GM12878 (cell line): ENCODE measurements at regions not wholly inside any gene's neighbourhood (a gene's known extent, or its start where the extent isn't known, plus 50 kb on each side); places are given as distances from the start of the nearest gene placed in this dataset.

ENCODE experiments used
- ATAC-seq: fragments of 200-7000 bp; cut with Tn5 transposase; 3 replicates; pipeline ENCODE4 v1.9.1; 2020; ENCODE audit warnings: mild to moderate bottlenecking, moderate library complexity
- BruUV-seq: library from RNA; stranded (reverse); fragments of 400-500 nt; replicated peaks from 2 replicates; lab custom pipeline; 2021; lab: Mats Ljungman, UMichigan
- CTCF ChIA-PET: fragments of 300-600 bp; sonication (Branson Sonifier 250); formaldehyde crosslinking; extraction: SDS; loops from one replicate; lab custom pipeline; 2021; ENCODE audit warnings: inconsistent platforms; lab: Yijun Ruan, JAX
- POLR2A ChIA-PET: fragments of 350-600 bp; formaldehyde crosslinking; extraction: SDS; loops from one replicate; lab custom pipeline; 2021; ENCODE audit warnings: inconsistent platforms; lab: Charles Lee
- RAD21 ChIA-PET: fragments of 300-600 bp; sonication (Branson Sonifier 250); formaldehyde crosslinking; loops from one replicate; lab custom pipeline; 2023; ENCODE audit warnings: antibody characterized with exemption; ENCODE audit not compliant: unreplicated experiment; lab: Charles Lee
- SMC1A ChIA-PET: fragments of 300-600 bp; sonication (Branson Sonifier 250); formaldehyde crosslinking; loops from one replicate; lab custom pipeline; 2023; ENCODE audit not compliant: unreplicated experiment, uncharacterized antibody; lab: Charles Lee
- DNase-seq: peaks from one replicate; pipeline ENCODE4 v3.0.0-alpha.2; 2011; ENCODE audit warnings: low read depth, low spot score
- FAIRE-seq: peaks from 3 replicates; lab custom pipeline; 2011; peaks lifted over from hg19 to GRCh38; lab: Jason Lieb, UNC
- H2AFZ ChIP-seq: 2 replicates; pipeline ENCODE4 v1.6.0; 2011; ENCODE audit warnings: low read depth, low read length, control low read depth; ENCODE audit not compliant: control insufficient read depth
- H3K27ac ChIP-seq: 2 replicates; pipeline ENCODE4 v1.5.1; 2011; ENCODE audit warnings: control low read depth; ENCODE audit not compliant: control insufficient read depth, insufficient read depth
- H3K27me3 ChIP-seq, 2 experiments: replicated peaks in 1 of 2; 2 replicates each; pipeline versions ENCODE4 v1.6.0 to v1.6.1; 2011; ENCODE audit warnings: low read length in 1 of 2; ENCODE audit not compliant: control insufficient read depth in 2 of 2, insufficient read depth in 2 of 2
- H3K36me3 ChIP-seq, 2 experiments: 2 replicates each; pipeline ENCODE4 v1.5.1; 2011; ENCODE audit warnings: low read length in 1 of 2; ENCODE audit not compliant: control insufficient read depth in 2 of 2, insufficient read depth in 2 of 2
- H3K4me1 ChIP-seq: 2 replicates; pipeline ENCODE4 v1.6.1; 2011; ENCODE audit warnings: mild to moderate bottlenecking, low read length, moderate library complexity, mixed read lengths; ENCODE audit not compliant: control insufficient read depth, insufficient read depth
- H3K4me2 ChIP-seq: 2 replicates; pipeline ENCODE4 v1.6.0; 2011; ENCODE audit warnings: control low read depth; ENCODE audit not compliant: control insufficient read depth, insufficient read depth
- H3K4me3 ChIP-seq: fragments of 200-600 bp; sonication (generic); 2 replicates; pipeline ENCODE4 v1.5.1; 2016
- H3K79me2 ChIP-seq: 2 replicates; pipeline ENCODE4 v1.6.0; 2011; ENCODE audit warnings: low read length; ENCODE audit not compliant: control insufficient read depth, insufficient read depth
- H3K9ac ChIP-seq: 2 replicates; pipeline ENCODE4 v1.8.0; 2011; ENCODE audit warnings: low read length, control low read depth, mixed read lengths; ENCODE audit not compliant: control insufficient read depth, insufficient read depth
- H3K9me3 ChIP-seq: replicated peaks from 3 replicates; pipeline ENCODE4 v1.5.1; 2011; ENCODE audit warnings: mild to moderate bottlenecking, low read length; ENCODE audit not compliant: control insufficient read depth, insufficient read depth
- H4K20me1 ChIP-seq: 2 replicates; pipeline ENCODE4 v1.6.0; 2011; ENCODE audit not compliant: control insufficient read depth, insufficient read depth
- BCL11A ChIP-seq: IDR thresholded peaks from 2 replicates; pipeline ENCODE4 v1.6.1; 2011; ENCODE audit warnings: low read depth, low read length
- BCL3 ChIP-seq: IDR thresholded peaks from 2 replicates; pipeline ENCODE4 v1.6.1; 2011; ENCODE audit warnings: borderline replicate concordance, low read depth, mild to moderate bottlenecking, moderate library complexity, low read length; ENCODE audit not compliant: insufficient read depth, poor library complexity, severe bottlenecking
- BHLHE40 ChIP-seq, 2 experiments: fragments of 450-650 bp in 1 of 2; IDR thresholded peaks; 2 replicates each; pipeline ENCODE4 v1.6.1; 2011 to 2017; ENCODE audit warnings: low read depth in 2 of 2, borderline replicate concordance in 1 of 2, improper control_type of control experiment in 1 of 2, low read length in 1 of 2, mild to moderate bottlenecking in 1 of 2
- CBFB ChIP-seq: IDR thresholded peaks from 2 replicates; pipeline ENCODE4 v1.6.1; 2016; ENCODE audit warnings: antibody characterized with exemption, low read depth
- KAT2A ChIP-seq: conservative IDR thresholded peaks from 2 replicates; pipeline ENCODE4 v1.6.1; 2011; ENCODE audit warnings: low read depth, low read length; ENCODE audit not compliant: control insufficient read depth
- MLLT1 ChIP-seq: fragments of 450-650 bp; IDR thresholded peaks from 2 replicates; pipeline ENCODE4 v1.6.1; 2016; ENCODE audit warnings: mild to moderate bottlenecking
- NRF1 ChIP-seq: conservative IDR thresholded peaks from 2 replicates; pipeline ENCODE4 v1.6.1; 2011; ENCODE audit warnings: mild to moderate bottlenecking, low read depth, low read length, improper control_type of control experiment
- PBX3 ChIP-seq: IDR thresholded peaks from 2 replicates; pipeline ENCODE4 v1.6.1; 2011; ENCODE audit warnings: mild to moderate bottlenecking, low read depth, low read length, moderate library complexity; ENCODE audit not compliant: insufficient replicate concordance
- POU2F2 ChIP-seq: IDR thresholded peaks from 3 replicates; pipeline ENCODE4 v1.6.1; 2011; ENCODE audit warnings: low read depth, mild to moderate bottlenecking, low read length, borderline replicate concordance
- TCF3 ChIP-seq: IDR thresholded peaks from 2 replicates; pipeline ENCODE4 v1.6.1; 2012; ENCODE audit warnings: low read depth, mild to moderate bottlenecking, low read length, borderline replicate concordance; ENCODE audit not compliant: insufficient read depth
- WRNIP1 ChIP-seq: IDR thresholded peaks from 2 replicates; pipeline ENCODE4 v1.6.1; 2011; ENCODE audit warnings: low read depth, low read length, improper control_type of control experiment, borderline replicate concordance
- ZNF24 ChIP-seq: fragments of 450-650 bp; IDR thresholded peaks from 2 replicates; pipeline ENCODE4 v1.6.1; 2017; ENCODE audit warnings: antibody characterized with exemption, mild to moderate bottlenecking
- ZNF274 ChIP-seq: IDR thresholded peaks from one replicate; pipeline ENCODE4 v1.8.0; 2011; ENCODE audit not compliant: insufficient read length, insufficient read depth
- WGBS: methylation state at CpG from one replicate; pipeline ENCODE4 v1.1.6; 2016; ENCODE audit warnings: low lambda C conversion rate; ENCODE audit not compliant: insufficient replicate concordance, insufficient coverage; ENCODE audit errors: missing lambda C conversion rate; 5-methylcytosine and 5-hydroxymethylcytosine counted together
- in situ Hi-C: fragments of 300-500 bp; cut with MboI; formaldehyde crosslinking; loops from 9 replicates; pipeline ENCODE4 v1.14.3; 2018; ENCODE audit warnings: mixed read lengths
- intact Hi-C: fragments of 100-400 bp; cut with micrococcal nuclease; formaldehyde crosslinking; loops from one replicate; pipeline ENCODE4 v1.14.2; 2022; ENCODE audit not compliant: unreplicated experiment
- TF ChIP-seq, protein P1 (sequence below): IDR thresholded peaks from 2 replicates; pipeline ENCODE4 v1.6.1; 2012; ENCODE audit warnings: improper control_type of control experiment, low read depth, low read length; ENCODE audit not compliant: insufficient replicate concordance

DNA sequence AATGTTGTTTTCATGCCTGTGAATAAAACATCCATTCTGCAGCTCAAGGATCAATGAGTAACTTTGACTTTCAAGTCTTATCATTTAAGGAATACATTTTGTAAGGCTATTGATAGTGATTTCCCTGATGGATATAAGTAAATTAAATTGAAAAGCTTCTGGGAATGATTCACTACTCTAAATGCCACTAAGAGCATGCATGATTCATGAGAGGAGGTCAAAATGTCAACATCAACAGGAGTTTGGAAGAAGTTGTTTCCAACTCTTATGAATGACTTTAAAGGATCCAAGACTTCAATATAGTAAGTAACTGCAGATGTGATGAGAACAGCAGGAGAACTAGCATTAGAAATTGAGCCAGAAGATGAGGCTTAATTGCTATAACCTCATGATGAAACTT is 1487.3 kb downstream of the PCDH7 start (continued):
- TF ChIP-seq KAT2A: no peak
- TF ChIP-seq BHLHE40 (IDR thresholded peaks at IDR 0.05; ENCODE audit: borderline replicate concordance in 1 of 2, low read depth in 2 of 2, low read length in 1 of 2): no peak
- TF ChIP-seq WRNIP1: no peak
- no peak for TF ChIP-seq PBX3
- TF ChIP-seq MLLT1: no peak
- TF ChIP-seq, all 136 proteins: peak for 0

GRCh38 chr4:32215277-32215676 is 1495.1 kb downstream of the PCDH7 start:
- H3K4me2 ChIP-seq: no peak overlapping the region
- RAD21 ChIA-PET: no interaction called here
- TF ChIP-seq BCL3 (no peak), BCL11A (no peak), ZNF274 (no peak), ZNF24 (no peak), POU2F2 (no peak), TCF3 (no peak), NRF1 (no peak), CBFB (no peak)
- TF ChIP-seq, protein P1, sequence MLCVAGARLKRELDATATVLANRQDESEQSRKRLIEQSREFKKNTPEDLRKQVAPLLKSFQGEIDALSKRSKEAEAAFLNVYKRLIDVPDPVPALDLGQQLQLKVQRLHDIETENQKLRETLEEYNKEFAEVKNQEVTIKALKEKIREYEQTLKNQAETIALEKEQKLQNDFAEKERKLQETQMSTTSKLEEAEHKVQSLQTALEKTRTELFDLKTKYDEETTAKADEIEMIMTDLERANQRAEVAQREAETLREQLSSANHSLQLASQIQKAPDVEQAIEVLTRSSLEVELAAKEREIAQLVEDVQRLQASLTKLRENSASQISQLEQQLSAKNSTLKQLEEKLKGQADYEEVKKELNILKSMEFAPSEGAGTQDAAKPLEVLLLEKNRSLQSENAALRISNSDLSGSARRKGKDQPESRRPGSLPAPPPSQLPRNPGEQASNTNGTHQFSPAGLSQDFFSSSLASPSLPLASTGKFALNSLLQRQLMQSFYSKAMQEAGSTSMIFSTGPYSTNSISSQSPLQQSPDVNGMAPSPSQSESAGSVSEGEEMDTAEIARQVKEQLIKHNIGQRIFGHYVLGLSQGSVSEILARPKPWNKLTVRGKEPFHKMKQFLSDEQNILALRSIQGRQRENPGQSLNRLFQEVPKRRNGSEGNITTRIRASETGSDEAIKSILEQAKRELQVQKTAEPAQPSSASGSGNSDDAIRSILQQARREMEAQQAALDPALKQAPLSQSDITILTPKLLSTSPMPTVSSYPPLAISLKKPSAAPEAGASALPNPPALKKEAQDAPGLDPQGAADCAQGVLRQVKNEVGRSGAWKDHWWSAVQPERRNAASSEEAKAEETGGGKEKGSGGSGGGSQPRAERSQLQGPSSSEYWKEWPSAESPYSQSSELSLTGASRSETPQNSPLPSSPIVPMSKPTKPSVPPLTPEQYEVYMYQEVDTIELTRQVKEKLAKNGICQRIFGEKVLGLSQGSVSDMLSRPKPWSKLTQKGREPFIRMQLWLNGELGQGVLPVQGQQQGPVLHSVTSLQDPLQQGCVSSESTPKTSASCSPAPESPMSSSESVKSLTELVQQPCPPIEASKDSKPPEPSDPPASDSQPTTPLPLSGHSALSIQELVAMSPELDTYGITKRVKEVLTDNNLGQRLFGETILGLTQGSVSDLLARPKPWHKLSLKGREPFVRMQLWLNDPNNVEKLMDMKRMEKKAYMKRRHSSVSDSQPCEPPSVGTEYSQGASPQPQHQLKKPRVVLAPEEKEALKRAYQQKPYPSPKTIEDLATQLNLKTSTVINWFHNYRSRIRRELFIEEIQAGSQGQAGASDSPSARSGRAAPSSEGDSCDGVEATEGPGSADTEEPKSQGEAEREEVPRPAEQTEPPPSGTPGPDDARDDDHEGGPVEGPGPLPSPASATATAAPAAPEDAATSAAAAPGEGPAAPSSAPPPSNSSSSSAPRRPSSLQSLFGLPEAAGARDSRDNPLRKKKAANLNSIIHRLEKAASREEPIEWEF: no peak

More at GRCh38 chr4:32215277-32215676, 1495.1 kb downstream of the PCDH7 start:
- Histone ChIP-seq H3K9me3 (no peaks in the 10 kb centered on the region), H3K27me3 (no peaks in the 10 kb centered on the region), H2AFZ (no peak overlapping the region), H3K27ac (no peak overlapping the region), H3K36me3 (no peaks in the 10 kb centered on the region), H4K20me1 (no peaks in the 10 kb centered on the region), H3K79me2 (no peaks in the 10 kb centered on the region), H3K9ac (no peak overlapping the region), H3K4me3 (no peak overlapping the region), H3K4me1 (no peaks in the 10 kb centered on the region)
- no TSS peak for BruUV-seq
- POLR2A ChIA-PET: no interaction called here
- CTCF ChIA-PET: no interaction called here
- no peak for FAIRE-seq
- SMC1A ChIA-PET: interaction anchor here (0.6 to 1.4 kb wide), 2 partner anchors 10 to 155 kb away, joined by 3 read pairs; no protein-coding TSS in a partner anchor
- no peak for ATAC-seq
- DNase-seq: no peak
- WGBS: 63% methylated on average over 10 of the region's 10 CpGs
- in situ Hi-C loops (no loop called here), intact Hi-C loops (no loop called here)
